ENCODE measurements at regions not wholly inside any gene's neighbourhood (a gene's known extent, or its start where the extent isn't known, plus 50 kb on each side); places are given as distances from the start of the nearest gene placed in this dataset.
A peak's percentile ranks its signal among the peaks of the same experiment; 100 is the strongest.

DNA sequence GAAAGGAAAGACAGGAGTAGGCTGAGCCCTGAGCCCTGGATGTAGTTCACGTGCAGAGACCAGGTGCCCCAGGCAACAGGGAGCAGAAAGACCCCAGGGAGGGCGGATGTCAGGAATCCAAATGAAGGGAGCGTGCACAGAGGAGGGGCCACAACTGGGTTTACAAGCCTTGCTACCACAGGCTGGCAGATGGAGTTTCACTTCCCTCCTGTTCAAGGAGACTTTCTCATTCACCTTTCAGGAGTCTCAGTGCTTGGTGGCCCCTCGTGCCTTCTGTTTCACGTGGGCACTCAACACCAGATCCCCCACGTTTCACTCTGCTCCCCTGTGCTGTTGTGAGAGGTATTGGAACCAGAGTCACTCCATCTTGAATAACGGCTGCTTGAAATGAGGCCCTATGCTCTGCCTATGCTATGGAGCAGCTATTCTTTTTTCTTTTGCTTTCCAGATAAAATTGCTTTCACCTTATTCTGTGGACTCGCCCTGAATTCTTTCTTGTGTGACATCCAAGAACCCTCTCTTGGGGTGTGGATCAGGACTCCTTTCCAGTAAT is 601.4 kb upstream of the IGFBP3 start:
- TF ChIP-seq EZH2 (IDR thresholded peaks at IDR 0.05; ENCODE audit: insufficient read depth, low read length) = no peak
- TF ChIP-seq, protein P1, sequence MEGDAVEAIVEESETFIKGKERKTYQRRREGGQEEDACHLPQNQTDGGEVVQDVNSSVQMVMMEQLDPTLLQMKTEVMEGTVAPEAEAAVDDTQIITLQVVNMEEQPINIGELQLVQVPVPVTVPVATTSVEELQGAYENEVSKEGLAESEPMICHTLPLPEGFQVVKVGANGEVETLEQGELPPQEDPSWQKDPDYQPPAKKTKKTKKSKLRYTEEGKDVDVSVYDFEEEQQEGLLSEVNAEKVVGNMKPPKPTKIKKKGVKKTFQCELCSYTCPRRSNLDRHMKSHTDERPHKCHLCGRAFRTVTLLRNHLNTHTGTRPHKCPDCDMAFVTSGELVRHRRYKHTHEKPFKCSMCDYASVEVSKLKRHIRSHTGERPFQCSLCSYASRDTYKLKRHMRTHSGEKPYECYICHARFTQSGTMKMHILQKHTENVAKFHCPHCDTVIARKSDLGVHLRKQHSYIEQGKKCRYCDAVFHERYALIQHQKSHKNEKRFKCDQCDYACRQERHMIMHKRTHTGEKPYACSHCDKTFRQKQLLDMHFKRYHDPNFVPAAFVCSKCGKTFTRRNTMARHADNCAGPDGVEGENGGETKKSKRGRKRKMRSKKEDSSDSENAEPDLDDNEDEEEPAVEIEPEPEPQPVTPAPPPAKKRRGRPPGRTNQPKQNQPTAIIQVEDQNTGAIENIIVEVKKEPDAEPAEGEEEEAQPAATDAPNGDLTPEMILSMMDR (IDR thresholded peaks at IDR 0.05; ENCODE audit: insufficient read depth, low read depth, low read length) = no peak
- Mint-ChIP-seq H3K4me1 (ENCODE audit: low read depth, unreplicated experiment) (no peaks in the 10 kb centered on the region), H3K9me3 (ENCODE audit: unreplicated experiment) (peaks cover 5% of the 10 kb centered on the region), H3K4me3 (ENCODE audit: unreplicated experiment) (no peak overlapping the region), H3K27ac (ENCODE audit: unreplicated experiment) (no peak overlapping the region), H3K27me3 (ENCODE audit: low read depth, unreplicated experiment) (peaks cover 12% of the 10 kb centered on the region), H3K36me3 (ENCODE audit: low read depth, unreplicated experiment) (no peaks in the 10 kb centered on the region)
- DNase-seq (ENCODE audit: low read depth) (no peak), FAIRE-seq (no peak)
- no peaks in the 10 kb centered on the region for H3K27me3 ChIP-seq (ENCODE audit: insufficient read depth, low read length)
- no peak overlapping the region for H2AFZ ChIP-seq (ENCODE audit: low read depth, low read length)
- no peaks in the 10 kb centered on the region for H4K20me1 ChIP-seq (ENCODE audit: insufficient read depth, low read length)
- H3K4me2 ChIP-seq (ENCODE audit: low read length) = no peak overlapping the region
- no peak overlapping the region for H3K4me3 ChIP-seq (ENCODE audit: insufficient read depth, low read depth, low read length)
- no peaks in the 10 kb centered on the region for H3K9me3 ChIP-seq (ENCODE audit: insufficient read depth, low read depth, low read length)
- no peaks in the 10 kb centered on the region for H3K79me2 ChIP-seq (ENCODE audit: insufficient read depth, low read length)
- H3K27ac ChIP-seq (ENCODE audit: low read depth, low read length) = no peak overlapping the region
- no peak overlapping the region for H3K9ac ChIP-seq (ENCODE audit: low read length)
- no peaks in the 10 kb centered on the region for H3K36me3 ChIP-seq (ENCODE audit: insufficient read depth, low read length)
- no peaks in the 10 kb centered on the region for H3K4me1 ChIP-seq (ENCODE audit: insufficient read depth, low read length)

DNA sequence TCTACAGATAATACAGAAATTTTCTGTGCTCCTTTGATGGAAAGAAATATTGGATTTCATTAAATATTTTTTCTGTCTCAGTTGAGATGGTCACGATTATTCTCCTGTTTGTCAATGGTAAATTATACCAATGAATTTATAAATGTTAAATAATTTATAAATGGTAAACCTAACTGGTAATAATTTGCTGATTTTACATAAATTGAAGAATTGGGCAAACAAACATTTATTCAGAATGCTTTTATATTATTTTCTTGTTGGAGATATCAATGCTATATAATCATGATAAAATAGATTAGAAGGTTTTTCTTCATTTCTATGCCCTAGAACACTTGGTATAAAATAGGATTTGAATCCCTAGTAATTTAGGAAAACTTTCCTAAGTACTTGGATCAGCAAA is 597.6 kb upstream of the IGFBP3 start:
- DNase-seq (ENCODE audit: low read depth) (no peak), FAIRE-seq (no peak)
- Histone ChIP-seq H2AFZ (ENCODE audit: low read depth, low read length) (no peak overlapping the region), H4K20me1 (ENCODE audit: insufficient read depth, low read length) (no peaks in the 10 kb centered on the region), H3K4me3 (ENCODE audit: insufficient read depth, low read depth, low read length) (no peak overlapping the region), H3K4me1 (ENCODE audit: insufficient read depth, low read length) (no peaks in the 10 kb centered on the region), H3K9me3 (ENCODE audit: insufficient read depth, low read depth, low read length) (no peaks in the 10 kb centered on the region), H3K27ac (ENCODE audit: low read depth, low read length) (no peak overlapping the region), H3K79me2 (ENCODE audit: insufficient read depth, low read length) (no peaks in the 10 kb centered on the region), H3K4me2 (ENCODE audit: low read length) (no peak overlapping the region), H3K9ac (ENCODE audit: low read length) (no peak overlapping the region), H3K27me3 (ENCODE audit: insufficient read depth, low read length) (no peaks in the 10 kb centered on the region), H3K36me3 (ENCODE audit: insufficient read depth, low read length) (no peaks in the 10 kb centered on the region)
- no peak for TF ChIP-seq EZH2 (IDR thresholded peaks at IDR 0.05; ENCODE audit: insufficient read depth, low read length)
- TF ChIP-seq, protein P1 (IDR thresholded peaks at IDR 0.05; ENCODE audit: insufficient read depth, low read depth, low read length) = no peak
- Mint-ChIP-seq H3K27me3 (ENCODE audit: low read depth, unreplicated experiment) (peaks cover 13% of the 10 kb centered on the region), H3K4me3 (ENCODE audit: unreplicated experiment) (no peak overlapping the region), H3K4me1 (ENCODE audit: low read depth, unreplicated experiment) (no peaks in the 10 kb centered on the region), H3K27ac (ENCODE audit: unreplicated experiment) (no peak overlapping the region), H3K36me3 (ENCODE audit: low read depth, unreplicated experiment) (peaks cover 2% of the 10 kb centered on the region), H3K9me3 (ENCODE audit: unreplicated experiment) (peaks cover 9% of the 10 kb centered on the region)

DNA sequence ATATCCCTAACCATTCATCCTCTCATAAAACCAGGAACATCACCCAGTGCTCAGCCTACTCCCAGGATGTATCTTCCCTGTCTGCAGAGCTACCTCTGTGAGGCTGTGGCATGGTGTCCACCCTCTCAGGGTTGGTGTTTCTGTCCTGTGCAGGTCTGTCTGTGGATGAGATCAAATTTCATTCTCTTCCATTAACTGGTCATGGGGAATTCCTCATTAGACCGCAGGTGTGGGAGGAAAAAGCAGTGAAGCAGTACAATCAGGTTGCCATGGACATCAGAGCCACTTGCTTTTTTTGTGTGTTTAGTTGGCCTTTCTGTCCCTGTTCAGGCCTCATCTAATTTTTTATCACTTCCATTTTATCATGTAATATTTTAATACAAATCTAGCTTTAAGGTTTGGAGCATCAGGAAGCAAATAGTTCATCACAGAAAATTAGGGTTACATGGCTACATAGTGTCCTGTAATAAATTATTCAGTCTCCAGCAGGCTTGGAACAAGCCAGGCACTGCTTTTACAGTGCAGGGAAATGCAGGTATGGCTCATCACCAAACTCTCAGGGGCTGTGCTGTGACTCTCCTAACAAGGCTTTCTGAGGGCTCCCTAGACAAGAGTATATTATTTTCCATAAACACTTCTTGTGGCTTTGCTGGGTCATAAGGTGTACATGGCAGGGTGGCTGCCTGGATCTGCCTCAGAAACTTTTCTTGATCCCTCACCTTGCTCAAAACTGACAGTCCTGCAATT is 594.9 kb upstream of the IGFBP3 start:
- H3K79me2 ChIP-seq (ENCODE audit: insufficient read depth, low read length) = no peaks in the 10 kb centered on the region

More for the DNA sequence above, 594.9 kb upstream of the IGFBP3 start:
- peaks cover 2% of the 10 kb centered on the region for H3K36me3 Mint-ChIP-seq (ENCODE audit: low read depth, unreplicated experiment)
- H2AFZ ChIP-seq (ENCODE audit: low read depth, low read length) = no peak overlapping the region
- H3K9me3 ChIP-seq (ENCODE audit: insufficient read depth, low read depth, low read length) = no peaks in the 10 kb centered on the region
- no peak for FAIRE-seq
- peak; percentile 43 for DNase-seq (ENCODE audit: low read depth)
- no peak overlapping the region for H3K4me3 Mint-ChIP-seq (ENCODE audit: unreplicated experiment)
- no peak overlapping the region for H3K4me3 ChIP-seq (ENCODE audit: insufficient read depth, low read depth, low read length)
- TF ChIP-seq EZH2 (IDR thresholded peaks at IDR 0.05; ENCODE audit: insufficient read depth, low read length) = no peak
- TF ChIP-seq, protein P1 (IDR thresholded peaks at IDR 0.05; ENCODE audit: insufficient read depth, low read depth, low read length) = no peak
- H3K27ac Mint-ChIP-seq (ENCODE audit: unreplicated experiment) = no peak overlapping the region
- no peaks in the 10 kb centered on the region for H4K20me1 ChIP-seq (ENCODE audit: insufficient read depth, low read length)
- H3K9ac ChIP-seq (ENCODE audit: low read length) = no peak overlapping the region
- H3K27me3 Mint-ChIP-seq (ENCODE audit: low read depth, unreplicated experiment) = peaks cover 4% of the 10 kb centered on the region
- H3K9me3 Mint-ChIP-seq (ENCODE audit: unreplicated experiment) = peaks cover 5% of the 10 kb centered on the region
- H3K36me3 ChIP-seq (ENCODE audit: insufficient read depth, low read length) = no peaks in the 10 kb centered on the region
- no peaks in the 10 kb centered on the region for H3K4me1 ChIP-seq (ENCODE audit: insufficient read depth, low read length)
- H3K4me2 ChIP-seq (ENCODE audit: low read length) = no peak overlapping the region
- H3K4me1 Mint-ChIP-seq (ENCODE audit: low read depth, unreplicated experiment) = no peaks in the 10 kb centered on the region
- H3K27me3 ChIP-seq (ENCODE audit: insufficient read depth, low read length) = no peaks in the 10 kb centered on the region
- no peak overlapping the region for H3K27ac ChIP-seq (ENCODE audit: low read depth, low read length)
